ENCODE measurements at regions not wholly inside any gene's neighbourhood (a gene's known extent, or its start where the extent isn't known, plus 50 kb on each side); places are given as distances from the start of the nearest gene placed in this dataset.

GRCh38 chr2:77602771-77603170 lies 80.6 kb upstream of the LRRTM4 start:
- TF ChIP-seq POLR2A (IDR thresholded peaks at IDR 0.05) = no peak
- TF ChIP-seq, protein P1, sequence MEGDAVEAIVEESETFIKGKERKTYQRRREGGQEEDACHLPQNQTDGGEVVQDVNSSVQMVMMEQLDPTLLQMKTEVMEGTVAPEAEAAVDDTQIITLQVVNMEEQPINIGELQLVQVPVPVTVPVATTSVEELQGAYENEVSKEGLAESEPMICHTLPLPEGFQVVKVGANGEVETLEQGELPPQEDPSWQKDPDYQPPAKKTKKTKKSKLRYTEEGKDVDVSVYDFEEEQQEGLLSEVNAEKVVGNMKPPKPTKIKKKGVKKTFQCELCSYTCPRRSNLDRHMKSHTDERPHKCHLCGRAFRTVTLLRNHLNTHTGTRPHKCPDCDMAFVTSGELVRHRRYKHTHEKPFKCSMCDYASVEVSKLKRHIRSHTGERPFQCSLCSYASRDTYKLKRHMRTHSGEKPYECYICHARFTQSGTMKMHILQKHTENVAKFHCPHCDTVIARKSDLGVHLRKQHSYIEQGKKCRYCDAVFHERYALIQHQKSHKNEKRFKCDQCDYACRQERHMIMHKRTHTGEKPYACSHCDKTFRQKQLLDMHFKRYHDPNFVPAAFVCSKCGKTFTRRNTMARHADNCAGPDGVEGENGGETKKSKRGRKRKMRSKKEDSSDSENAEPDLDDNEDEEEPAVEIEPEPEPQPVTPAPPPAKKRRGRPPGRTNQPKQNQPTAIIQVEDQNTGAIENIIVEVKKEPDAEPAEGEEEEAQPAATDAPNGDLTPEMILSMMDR (IDR thresholded peaks at IDR 0.05) = no peak
- no peak for TF ChIP-seq POLR2AphosphoS5 (IDR thresholded peaks at IDR 0.05)

Data from transverse colon (tissue), 4 donors.